ENCODE measurements at regions not wholly inside any gene's neighbourhood (a gene's known extent, or its start where the extent isn't known, plus 50 kb on each side); places are given as distances from the start of the nearest gene placed in this dataset.
"Not testable (repeated sequence)": the region's sequence is repeated elsewhere in the genome, so short reads cannot be mapped to it uniquely, and the experiment has no call there.

GRCh38 chr6:9795880-9796279 is 619.0 kb downstream of the TFAP2A start:
- no peak for DNase-seq

- DNase-seq, result no peak
Measured at GRCh38 chr6:9789201-9789600, 625.7 kb downstream of the TFAP2A start.

- no peak for DNase-seq
Measured at GRCh38 chr6:9784786-9785185, 630.1 kb downstream of the TFAP2A start.

- DNase-seq, result no peak
Measured at GRCh38 chr6:9783567-9783966, 631.3 kb downstream of the TFAP2A start.

GRCh38 chr6:9766240-9766915 is 648.5 kb downstream of the TFAP2A start:
- no peak for DNase-seq

- no peak for DNase-seq
Measured at GRCh38 chr6:9761220-9761619, 653.7 kb downstream of the TFAP2A start.

GRCh38 chr6:9754515-9754914 is 660.4 kb downstream of the TFAP2A start:
- no peak for DNase-seq

- no peak for DNase-seq
Measured at GRCh38 chr6:9745966-9746365, 668.9 kb downstream of the TFAP2A start.

- no peak for DNase-seq
Measured at GRCh38 chr6:9745476-9745875, 669.4 kb downstream of the TFAP2A start.

- DNase-seq, result no peak
Measured at GRCh38 chr6:9744119-9744518, 670.8 kb downstream of the TFAP2A start.

GRCh38 chr6:9732056-9732455 is 682.8 kb downstream of the TFAP2A start:
- no peak for DNase-seq

GRCh38 chr6:9725776-9726175 is 689.1 kb downstream of the TFAP2A start:
- peak; percentile 43 for DNase-seq

- no peak for DNase-seq
Measured at GRCh38 chr6:9717568-9717967, 697.3 kb downstream of the TFAP2A start.

- DNase-seq, result peak; percentile 15
Measured at GRCh38 chr6:9711365-9711764, 703.5 kb downstream of the TFAP2A start.

GRCh38 chr6:9710574-9710973 is 704.3 kb downstream of the TFAP2A start:
- DNase-seq, result peak; percentile 32

GRCh38 chr6:9708600-9708999 is 706.3 kb downstream of the TFAP2A start:
- no peak for DNase-seq

GRCh38 chr6:9704989-9705388 is 709.9 kb downstream of the TFAP2A start:
- DNase-seq, result no peak

- DNase-seq, result no peak
Measured at GRCh38 chr6:9702914-9703313, 712.0 kb downstream of the TFAP2A start.

GRCh38 chr6:9699888-9700287 is 715.0 kb downstream of the TFAP2A start:
- DNase-seq, result no peak

GRCh38 chr6:9697263-9697931 is 717.5 kb downstream of the TFAP2A start:
- DNase-seq, result no peak

- no peak for DNase-seq
Measured at GRCh38 chr6:9690388-9690787, 724.5 kb downstream of the TFAP2A start.

GRCh38 chr6:9680727-9681126 is 734.1 kb downstream of the TFAP2A start:
- not testable (repeated sequence) for DNase-seq

GRCh38 chr6:9675122-9675521 is 739.8 kb downstream of the TFAP2A start:
- DNase-seq, result no peak

- no peak for DNase-seq
Measured at GRCh38 chr6:9659848-9660247, 755.0 kb downstream of the TFAP2A start.

GRCh38 chr6:9657994-9658393 is 756.9 kb downstream of the TFAP2A start:
- DNase-seq, result no peak
